ENCODE measurements at regions not wholly inside any gene's neighbourhood (a gene's known extent, or its start where the extent isn't known, plus 50 kb on each side); places are given as distances from the start of the nearest gene placed in this dataset.

DNA sequence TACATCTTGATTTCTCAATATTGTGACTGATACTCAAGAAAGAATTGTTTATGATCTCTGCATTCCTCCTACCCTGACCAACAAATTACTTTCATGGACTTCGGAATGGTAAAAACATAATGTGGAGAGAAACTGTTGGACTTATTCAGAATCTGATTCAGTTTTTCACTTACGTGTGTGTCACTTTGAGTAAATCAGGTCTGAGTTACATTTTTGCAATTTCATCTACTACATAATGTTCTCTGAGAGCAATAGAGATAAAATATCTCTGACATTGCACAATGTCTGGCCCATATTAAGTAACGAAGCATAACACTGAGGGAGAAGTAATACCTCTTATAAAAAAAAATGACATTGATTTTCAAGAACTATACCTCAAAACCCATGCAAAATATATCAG lies 1337.9 kb upstream of the CHAC2 start:
- TF ChIP-seq JUND (IDR thresholded peaks at IDR 0.05; ENCODE audit: low read depth, low read length) (no peak), CTCF (IDR thresholded peaks at IDR 0.05 in 2 of 3, conservative IDR thresholded peaks at IDR 0.05 in 1 of 3; ENCODE audit: control insufficient read depth in 2 of 3, extremely low read depth in 1 of 3, insufficient read depth in 1 of 3, low read depth in 3 of 3, low read length in 3 of 3) (no peak), EZH2 (IDR thresholded peaks at IDR 0.05; ENCODE audit: borderline replicate concordance, control insufficient read depth, low read depth, low read length) (no peak), REST (IDR thresholded peaks at IDR 0.05; ENCODE audit: low read depth, low read length) (no peak), ZBED1 (IDR thresholded peaks at IDR 0.05; ENCODE audit: borderline replicate concordance) (no peak), NFIC (IDR thresholded peaks at IDR 0.05; ENCODE audit: low read depth, low read length) (no peak), BCL11A (IDR thresholded peaks at IDR 0.05; ENCODE audit: low read depth, low read length) (no peak), RBBP5 (conservative IDR thresholded peaks at IDR 0.05) (no peak), SRF (IDR thresholded peaks at IDR 0.05; ENCODE audit: low read depth in 2 of 2, low read length in 2 of 2) (no peak)
- TF ChIP-seq, protein P1, sequence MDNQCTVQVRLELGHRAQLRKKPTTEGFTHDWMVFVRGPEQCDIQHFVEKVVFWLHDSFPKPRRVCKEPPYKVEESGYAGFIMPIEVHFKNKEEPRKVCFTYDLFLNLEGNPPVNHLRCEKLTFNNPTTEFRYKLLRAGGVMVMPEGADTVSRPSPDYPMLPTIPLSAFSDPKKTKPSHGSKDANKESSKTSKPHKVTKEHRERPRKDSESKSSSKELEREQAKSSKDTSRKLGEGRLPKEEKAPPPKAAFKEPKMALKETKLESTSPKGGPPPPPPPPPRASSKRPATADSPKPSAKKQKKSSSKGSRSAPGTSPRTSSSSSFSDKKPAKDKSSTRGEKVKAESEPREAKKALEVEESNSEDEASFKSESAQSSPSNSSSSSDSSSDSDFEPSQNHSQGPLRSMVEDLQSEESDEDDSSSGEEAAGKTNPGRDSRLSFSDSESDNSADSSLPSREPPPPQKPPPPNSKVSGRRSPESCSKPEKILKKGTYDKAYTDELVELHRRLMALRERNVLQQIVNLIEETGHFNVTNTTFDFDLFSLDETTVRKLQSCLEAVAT (IDR thresholded peaks at IDR 0.05), result no peak
